Neural progenitor cell (in vitro differentiated cells): ENCODE measurements at regions not wholly inside any gene's neighbourhood (a gene's known extent, or its start where the extent isn't known, plus 50 kb on each side); places are given as distances from the start of the nearest gene placed in this dataset.

Experiments used
- DNase-seq: peaks from one replicate; pipeline ENCODE4 v3.0.0-alpha.2; 2016; ENCODE audit warnings: low spot score
- H2AFZ ChIP-seq: fragments of 200-600 bp; sonication (generic); replicated peaks from 2 replicates; pipeline ENCODE4 v1.6.1; 2016; ENCODE audit warnings: antibody characterized with exemption
- H3F3A ChIP-seq: fragments of 200-600 bp; sonication (generic); 2 replicates; pipeline ENCODE4 v1.6.1; 2016; ENCODE audit warnings: antibody characterized with exemption, low read depth
- H3K27ac ChIP-seq: fragments of 200-600 bp; sonication (generic); 2 replicates; pipeline ENCODE4 v1.5.1; 2016; ENCODE audit warnings: mild to moderate bottlenecking
- H3K27me3 ChIP-seq: fragments of 200-600 bp; sonication (generic); 2 replicates; pipeline ENCODE4 v1.6.1; 2016; ENCODE audit warnings: mild to moderate bottlenecking, moderate library complexity
- H3K36me3 ChIP-seq: fragments of 200-600 bp; sonication (generic); 2 replicates; pipeline ENCODE4 v1.5.1; 2016
- H3K4me1 ChIP-seq: fragments of 200-600 bp; sonication (generic); 2 replicates; pipeline ENCODE4 v1.6.1; 2016; ENCODE audit warnings: mixed run types
- H3K4me2 ChIP-seq: fragments of 200-600 bp; sonication (generic); 2 replicates; pipeline ENCODE4 v1.6.1; 2016
- H3K4me3 ChIP-seq: fragments of 200-600 bp; sonication (generic); 2 replicates; pipeline ENCODE4 v1.5.1; 2016
- H3K79me2 ChIP-seq: fragments of 200-600 bp; sonication (generic); 2 replicates; pipeline ENCODE4 v1.6.1; 2016; ENCODE audit warnings: low read depth
- H3K9ac ChIP-seq: fragments of 200-600 bp; sonication (generic); 2 replicates; pipeline ENCODE4 v1.6.1; 2016
- H3K9me3 ChIP-seq: fragments of 200-600 bp; sonication (generic); 2 replicates; pipeline ENCODE4 v1.5.1; 2016; ENCODE audit warnings: low read depth
- H4K20me1 ChIP-seq: fragments of 200-600 bp; sonication (generic); 2 replicates; pipeline ENCODE4 v1.6.1; 2016; ENCODE audit warnings: low read depth
- H3K27ac Mint-ChIP-seq: 3 replicates; pipeline ENCODE4 v1.8.0; 2021; ENCODE audit warnings: mixed read lengths
- H3K27me3 Mint-ChIP-seq: 2 replicates; pipeline ENCODE4 v1.8.0; 2022; ENCODE audit warnings: low read depth, mild to moderate bottlenecking, inconsistent platforms, moderate library complexity, mixed read lengths; ENCODE audit not compliant: insufficient read depth
- H3K36me3 Mint-ChIP-seq: 3 replicates; pipeline ENCODE4 v1.8.0; 2021; ENCODE audit warnings: mixed read lengths
- H3K4me1 Mint-ChIP-seq: 3 replicates; pipeline ENCODE4 v1.8.0; 2021; ENCODE audit warnings: mixed read lengths
- H3K4me3 Mint-ChIP-seq: 3 replicates; pipeline ENCODE4 v1.8.0; 2021; ENCODE audit warnings: mild to moderate bottlenecking, moderate library complexity, mixed read lengths
- H3K9me3 Mint-ChIP-seq: 3 replicates; pipeline ENCODE4 v1.8.0; 2020; ENCODE audit warnings: mixed read lengths
- EZH2 ChIP-seq: fragments of 200-600 bp; sonication (generic); IDR thresholded peaks from 2 replicates; pipeline ENCODE4 v1.6.1; 2017; ENCODE audit warnings: antibody characterized with exemption, mild to moderate bottlenecking, moderate library complexity
- EZH2phosphoT487 ChIP-seq: fragments of 200-600 bp; sonication (generic); IDR thresholded peaks from 2 replicates; pipeline ENCODE4 v1.6.1; 2017; ENCODE audit warnings: antibody characterized with exemption
- TF ChIP-seq, protein P1 (sequence below): fragments of 200-600 bp; sonication (generic); IDR thresholded peaks from 2 replicates; pipeline ENCODE4 v1.5.1; 2017; ENCODE audit warnings: antibody characterized with exemption, mild to moderate bottlenecking

DNA sequence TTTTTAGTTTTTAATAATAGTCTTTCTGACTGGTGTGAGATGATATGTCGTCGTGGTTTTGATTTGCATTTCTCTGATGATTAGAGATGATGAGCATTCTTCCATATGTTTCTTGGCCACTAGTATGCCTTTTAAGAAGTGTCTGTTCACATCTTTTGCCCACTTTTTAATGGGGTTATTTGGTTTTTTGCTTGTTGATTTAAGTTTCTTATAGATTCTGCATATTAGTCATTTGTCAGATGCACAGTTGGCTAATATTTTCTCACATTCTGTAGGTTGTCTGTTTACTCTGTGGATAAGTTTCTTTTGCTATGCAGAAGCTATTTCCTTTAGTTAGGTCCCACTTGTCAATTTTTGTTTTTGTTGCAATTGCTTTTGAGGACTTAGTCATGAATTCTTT is 185.4 kb downstream of the SUCNR1 start:
- Histone ChIP-seq H3K36me3 (no peaks in the 10 kb centered on the region), H3K27ac (no peak overlapping the region), H3K27me3 (no peaks in the 10 kb centered on the region), H4K20me1 (no peaks in the 10 kb centered on the region), H3K79me2 (no peaks in the 10 kb centered on the region), H2AFZ (no peak overlapping the region), H3K9ac (no peak overlapping the region), H3K9me3 (no peaks in the 10 kb centered on the region), H3K4me3 (no peak overlapping the region), H3K4me1 (peaks cover 14% of the 10 kb centered on the region), H3K4me2 (no peak overlapping the region), H3F3A (peaks cover 9% of the 10 kb centered on the region)
- no peaks in the 10 kb centered on the region for H3K36me3 Mint-ChIP-seq
- no peak for DNase-seq
- no peak for TF ChIP-seq EZH2
- H3K4me3 Mint-ChIP-seq = no peak overlapping the region
- no peaks in the 10 kb centered on the region for H3K9me3 Mint-ChIP-seq
- H3K4me1 Mint-ChIP-seq = no peaks in the 10 kb centered on the region
- no peaks in the 10 kb centered on the region for H3K27me3 Mint-ChIP-seq
- H3K27ac Mint-ChIP-seq = no peak overlapping the region

GRCh38 chr3:152060701-152061100 is 187.3 kb downstream of the SUCNR1 start:
- Histone ChIP-seq H3K27me3 (no peaks in the 10 kb centered on the region), H3K36me3 (no peaks in the 10 kb centered on the region), H3K4me3 (no peak overlapping the region), H3K9ac (no peak overlapping the region), H2AFZ (peak overlapping the region; percentile 23), H3K27ac (no peak overlapping the region), H3F3A (peaks cover 9% of the 10 kb centered on the region), H3K4me2 (peak overlapping the region; percentile 23), H3K9me3 (no peaks in the 10 kb centered on the region), H4K20me1 (no peaks in the 10 kb centered on the region), H3K79me2 (no peaks in the 10 kb centered on the region), H3K4me1 (peaks cover 14% of the 10 kb centered on the region)
- H3K36me3 Mint-ChIP-seq = no peaks in the 10 kb centered on the region
- TF ChIP-seq EZH2phosphoT487 (no peak), EZH2 (no peak)
- TF ChIP-seq, protein P1, sequence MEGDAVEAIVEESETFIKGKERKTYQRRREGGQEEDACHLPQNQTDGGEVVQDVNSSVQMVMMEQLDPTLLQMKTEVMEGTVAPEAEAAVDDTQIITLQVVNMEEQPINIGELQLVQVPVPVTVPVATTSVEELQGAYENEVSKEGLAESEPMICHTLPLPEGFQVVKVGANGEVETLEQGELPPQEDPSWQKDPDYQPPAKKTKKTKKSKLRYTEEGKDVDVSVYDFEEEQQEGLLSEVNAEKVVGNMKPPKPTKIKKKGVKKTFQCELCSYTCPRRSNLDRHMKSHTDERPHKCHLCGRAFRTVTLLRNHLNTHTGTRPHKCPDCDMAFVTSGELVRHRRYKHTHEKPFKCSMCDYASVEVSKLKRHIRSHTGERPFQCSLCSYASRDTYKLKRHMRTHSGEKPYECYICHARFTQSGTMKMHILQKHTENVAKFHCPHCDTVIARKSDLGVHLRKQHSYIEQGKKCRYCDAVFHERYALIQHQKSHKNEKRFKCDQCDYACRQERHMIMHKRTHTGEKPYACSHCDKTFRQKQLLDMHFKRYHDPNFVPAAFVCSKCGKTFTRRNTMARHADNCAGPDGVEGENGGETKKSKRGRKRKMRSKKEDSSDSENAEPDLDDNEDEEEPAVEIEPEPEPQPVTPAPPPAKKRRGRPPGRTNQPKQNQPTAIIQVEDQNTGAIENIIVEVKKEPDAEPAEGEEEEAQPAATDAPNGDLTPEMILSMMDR = no peak
- H3K4me3 Mint-ChIP-seq = no peak overlapping the region
- no peaks in the 10 kb centered on the region for H3K4me1 Mint-ChIP-seq
- no peak overlapping the region for H3K27ac Mint-ChIP-seq
- no peaks in the 10 kb centered on the region for H3K27me3 Mint-ChIP-seq
- H3K9me3 Mint-ChIP-seq = no peaks in the 10 kb centered on the region
- DNase-seq = peak; percentile 8

GRCh38 chr3:152061296-152061695 is 187.9 kb downstream of the SUCNR1 start:
- Mint-ChIP-seq H3K36me3 (no peaks in the 10 kb centered on the region), H3K4me3 (no peak overlapping the region), H3K27me3 (no peaks in the 10 kb centered on the region), H3K4me1 (no peaks in the 10 kb centered on the region), H3K27ac (no peak overlapping the region), H3K9me3 (no peaks in the 10 kb centered on the region)
- H3K9me3 ChIP-seq = no peaks in the 10 kb centered on the region
- H3F3A ChIP-seq = peaks cover 9% of the 10 kb centered on the region
- H3K4me3 ChIP-seq = no peak overlapping the region
- H3K9ac ChIP-seq = no peak overlapping the region
- H3K36me3 ChIP-seq = no peaks in the 10 kb centered on the region
- no peaks in the 10 kb centered on the region for H3K79me2 ChIP-seq
- no peaks in the 10 kb centered on the region for H4K20me1 ChIP-seq
- no peaks in the 10 kb centered on the region for H3K27me3 ChIP-seq
- DNase-seq = no peak
- no peak overlapping the region for H3K4me2 ChIP-seq
- H3K4me1 ChIP-seq = peaks cover 14% of the 10 kb centered on the region
- no peak overlapping the region for H3K27ac ChIP-seq
- TF ChIP-seq EZH2 (no peak), EZH2phosphoT487 (no peak)
- TF ChIP-seq, protein P1 = no peak
- H2AFZ ChIP-seq = no peak overlapping the region

DNA sequence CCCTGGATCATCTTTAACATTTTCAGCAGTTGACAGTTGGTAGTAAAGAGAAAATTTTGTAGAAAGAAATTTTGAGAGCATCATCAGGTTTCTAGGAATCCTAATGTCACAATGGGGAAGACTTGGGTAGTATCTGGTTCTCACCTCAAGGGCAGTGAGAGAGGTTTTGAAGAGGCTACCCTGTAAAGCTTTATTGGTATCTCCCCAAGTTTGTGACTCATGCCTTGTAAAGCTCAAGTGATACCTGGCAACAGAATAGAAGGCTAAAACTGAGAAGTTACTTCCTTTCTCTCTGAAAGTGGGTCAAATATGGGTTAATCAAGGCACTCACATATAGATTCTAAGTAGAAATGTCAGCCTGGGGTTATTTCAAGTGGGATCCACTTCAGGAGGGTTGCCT is 196.4 kb downstream of the SUCNR1 start:
- Histone ChIP-seq H3K4me1 (no peaks in the 10 kb centered on the region), H3F3A (no peaks in the 10 kb centered on the region), H3K4me2 (no peak overlapping the region), H3K4me3 (no peak overlapping the region), H3K36me3 (no peaks in the 10 kb centered on the region), H2AFZ (peak overlapping the region; percentile 2), H3K9ac (no peak overlapping the region), H3K9me3 (no peaks in the 10 kb centered on the region), H4K20me1 (no peaks in the 10 kb centered on the region), H3K27me3 (no peaks in the 10 kb centered on the region), H3K27ac (no peak overlapping the region), H3K79me2 (no peaks in the 10 kb centered on the region)
- H3K36me3 Mint-ChIP-seq = no peaks in the 10 kb centered on the region
- TF ChIP-seq, protein P1 = no peak
- no peak for TF ChIP-seq EZH2phosphoT487
- no peak for TF ChIP-seq EZH2
- H3K4me3 Mint-ChIP-seq = no peak overlapping the region
- peaks cover 10% of the 10 kb centered on the region for H3K9me3 Mint-ChIP-seq
- no peaks in the 10 kb centered on the region for H3K4me1 Mint-ChIP-seq
- no peak overlapping the region for H3K27ac Mint-ChIP-seq
- no peaks in the 10 kb centered on the region for H3K27me3 Mint-ChIP-seq
- no peak for DNase-seq
